LNCAP (cell line): ENCODE measurements at regions not wholly inside any gene's neighbourhood (a gene's known extent, or its start where the extent isn't known, plus 50 kb on each side); places are given as distances from the start of the nearest gene placed in this dataset.

Experiments
- TF ChIP-seq, protein P1 (sequence below): fragments of 450-650 bp; IDR thresholded peaks from 2 replicates; pipeline ENCODE4 v1.5.1; 2017; ENCODE audit warnings: mild to moderate bottlenecking

DNA sequence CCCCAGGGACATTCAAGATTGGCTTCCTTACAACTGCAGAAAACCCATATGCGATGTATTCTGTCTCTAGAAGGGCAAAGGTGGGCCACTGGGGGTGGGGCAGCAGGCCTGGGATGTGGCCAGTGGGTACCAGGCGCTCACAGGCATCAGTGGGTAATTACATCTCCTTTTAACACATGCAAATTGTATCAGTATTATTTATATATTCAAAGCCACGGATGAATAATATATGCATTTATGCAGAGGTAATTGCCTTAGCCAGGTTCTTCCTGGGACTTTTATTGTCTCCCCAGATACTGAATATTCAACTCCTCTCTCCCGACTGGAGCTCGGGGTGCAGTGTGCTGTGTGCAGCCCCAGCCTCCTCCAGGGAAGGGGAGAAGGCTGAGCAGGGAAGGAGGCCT lies 109.4 kb upstream of the MVB12B start:
- TF ChIP-seq, protein P1, sequence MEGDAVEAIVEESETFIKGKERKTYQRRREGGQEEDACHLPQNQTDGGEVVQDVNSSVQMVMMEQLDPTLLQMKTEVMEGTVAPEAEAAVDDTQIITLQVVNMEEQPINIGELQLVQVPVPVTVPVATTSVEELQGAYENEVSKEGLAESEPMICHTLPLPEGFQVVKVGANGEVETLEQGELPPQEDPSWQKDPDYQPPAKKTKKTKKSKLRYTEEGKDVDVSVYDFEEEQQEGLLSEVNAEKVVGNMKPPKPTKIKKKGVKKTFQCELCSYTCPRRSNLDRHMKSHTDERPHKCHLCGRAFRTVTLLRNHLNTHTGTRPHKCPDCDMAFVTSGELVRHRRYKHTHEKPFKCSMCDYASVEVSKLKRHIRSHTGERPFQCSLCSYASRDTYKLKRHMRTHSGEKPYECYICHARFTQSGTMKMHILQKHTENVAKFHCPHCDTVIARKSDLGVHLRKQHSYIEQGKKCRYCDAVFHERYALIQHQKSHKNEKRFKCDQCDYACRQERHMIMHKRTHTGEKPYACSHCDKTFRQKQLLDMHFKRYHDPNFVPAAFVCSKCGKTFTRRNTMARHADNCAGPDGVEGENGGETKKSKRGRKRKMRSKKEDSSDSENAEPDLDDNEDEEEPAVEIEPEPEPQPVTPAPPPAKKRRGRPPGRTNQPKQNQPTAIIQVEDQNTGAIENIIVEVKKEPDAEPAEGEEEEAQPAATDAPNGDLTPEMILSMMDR, result no peak

DNA sequence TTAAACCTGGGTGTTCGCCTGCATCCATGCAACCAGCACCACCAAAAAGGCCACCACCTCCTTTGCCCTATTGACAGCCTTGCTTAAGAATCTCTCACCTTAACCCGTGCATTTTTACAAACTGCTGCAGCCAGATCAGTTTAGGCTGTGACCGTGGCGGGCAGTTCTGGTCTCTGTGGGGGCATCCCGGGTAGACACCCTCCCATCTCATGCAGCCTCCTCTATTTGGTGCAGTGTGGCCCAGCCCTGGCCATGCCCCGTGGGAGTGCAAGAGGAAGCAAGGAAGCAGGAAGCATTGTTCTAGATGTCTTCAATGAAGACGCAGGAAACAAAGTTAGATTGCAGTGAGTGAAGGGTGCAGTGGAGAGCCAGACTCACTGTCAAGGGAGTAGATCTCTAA lies 108.8 kb upstream of the MVB12B start:
- TF ChIP-seq, protein P1, result no peak

DNA sequence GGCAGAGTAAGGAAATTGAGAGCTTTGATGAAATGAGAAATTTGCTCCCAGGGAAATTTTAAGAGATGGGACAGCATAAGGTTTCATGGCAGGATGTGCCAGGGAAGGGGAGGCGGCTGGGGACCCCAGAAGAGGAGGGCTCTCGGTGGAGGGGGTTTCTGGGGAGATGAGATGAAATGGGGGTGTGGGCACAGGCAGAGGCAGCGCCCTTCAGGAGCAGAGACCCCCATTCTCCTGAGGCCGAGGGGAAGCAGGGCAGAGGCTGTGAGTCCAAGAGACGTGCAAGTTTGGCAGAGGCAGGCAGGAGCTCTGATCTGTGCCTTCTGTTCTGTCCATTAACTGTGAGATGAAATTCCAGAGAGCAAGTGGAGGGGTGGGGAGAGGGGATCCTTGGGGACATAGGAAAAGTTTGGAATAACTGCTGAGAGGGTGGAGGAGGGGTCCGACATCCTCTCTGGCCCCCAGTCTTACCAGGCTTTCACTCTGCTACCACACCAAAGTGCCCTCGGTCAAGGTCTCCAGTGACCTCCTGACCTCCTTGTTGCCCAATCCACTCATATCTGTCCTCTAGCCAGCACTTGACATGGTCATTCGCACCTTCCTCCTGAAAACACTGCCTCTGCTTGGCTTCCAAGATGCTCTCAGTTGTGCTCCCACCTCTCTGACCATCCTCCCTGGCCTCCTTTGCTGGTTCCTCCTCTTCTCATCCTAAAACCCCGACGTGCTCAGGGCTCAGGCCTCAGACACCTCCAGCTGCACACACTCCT lies 108.1 kb upstream of the MVB12B start:
- TF ChIP-seq, protein P1, result no peak

DNA sequence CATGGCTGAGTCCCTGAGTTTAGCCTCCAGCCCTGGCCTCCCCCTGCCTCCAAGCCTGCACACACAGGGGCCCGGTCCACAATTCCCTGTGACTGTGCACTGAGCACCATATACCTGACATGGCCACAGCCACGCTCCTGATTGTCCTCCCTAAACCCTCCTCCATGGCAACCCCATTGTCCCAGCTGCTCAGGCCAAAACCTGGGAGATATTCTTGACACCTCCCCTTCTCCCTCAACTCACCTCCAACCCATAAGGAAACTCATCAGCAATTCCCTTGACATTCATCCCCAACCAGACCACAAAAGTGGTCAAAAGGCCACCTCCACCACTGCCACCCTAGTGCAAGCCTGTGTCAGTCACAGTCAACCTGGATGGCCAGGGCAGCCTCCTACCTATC lies 107.5 kb upstream of the MVB12B start:
- TF ChIP-seq, protein P1, result no peak

DNA sequence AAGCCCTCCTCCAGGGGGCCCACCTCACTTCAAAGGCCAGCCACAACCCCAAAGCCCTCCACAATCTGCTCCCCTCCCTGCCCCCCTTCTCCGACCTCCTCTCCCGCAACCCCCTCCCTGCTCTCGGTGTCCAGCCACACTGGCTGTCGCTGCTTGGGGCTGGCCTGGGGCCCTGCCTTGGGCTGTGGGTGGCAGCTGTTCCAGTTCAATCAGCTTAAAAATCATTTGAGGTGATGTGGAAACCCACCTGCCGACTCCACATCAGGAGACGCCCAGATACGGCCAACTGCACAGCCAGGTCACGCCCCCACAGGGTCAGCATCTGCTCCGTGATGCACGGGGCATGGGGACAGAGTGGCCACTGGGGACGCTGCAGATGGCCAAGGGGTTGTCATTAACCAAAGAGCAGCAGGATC lies 107.0 kb upstream of the MVB12B start:
- TF ChIP-seq, protein P1, result no peak

DNA sequence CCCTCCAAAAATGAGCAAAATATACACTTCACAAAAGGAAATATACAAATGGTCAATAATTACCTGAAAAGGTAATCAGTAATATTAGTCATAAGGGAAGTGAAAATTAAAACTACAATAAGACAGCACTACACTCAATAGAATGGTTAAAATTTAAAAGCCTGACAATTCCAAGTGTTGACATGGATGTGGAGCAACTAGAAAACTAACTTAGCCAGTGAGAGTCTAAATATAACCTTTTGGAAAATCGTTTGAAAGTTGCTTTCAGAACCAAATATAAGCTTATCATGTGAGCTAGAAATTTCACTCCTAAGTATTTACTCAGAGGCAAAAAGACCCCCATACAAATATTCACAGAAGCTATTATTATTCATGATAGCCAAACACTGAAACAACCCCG lies 105.1 kb upstream of the MVB12B start:
- TF ChIP-seq, protein P1, result no peak

DNA sequence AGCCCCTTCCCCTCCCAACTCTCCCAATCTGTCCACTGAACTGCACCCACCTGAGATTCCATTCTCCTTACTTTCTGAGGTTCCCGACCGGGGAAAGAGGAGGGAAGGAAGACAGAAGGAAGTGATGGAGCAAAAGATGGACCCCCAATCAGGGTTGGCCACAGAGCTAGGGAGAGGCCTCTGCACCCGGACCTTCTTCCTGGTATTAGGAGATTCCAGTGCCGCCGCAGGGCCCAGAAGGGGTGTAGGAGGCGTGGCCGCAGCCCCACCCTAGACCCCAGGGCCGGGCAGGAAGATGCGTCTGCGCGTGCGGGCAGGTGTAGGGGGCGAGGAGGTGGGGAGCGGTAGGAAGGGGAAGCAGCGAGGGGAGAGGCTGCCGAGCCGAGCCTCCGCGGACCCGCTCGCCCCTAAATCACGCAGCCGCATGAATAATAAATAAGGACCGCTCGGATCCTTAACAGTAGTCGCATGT lies 104.2 kb upstream of the MVB12B start:
- TF ChIP-seq, protein P1, result no peak
